ENCODE measurements at regions not wholly inside any gene's neighbourhood (a gene's known extent, or its start where the extent isn't known, plus 50 kb on each side); places are given as distances from the start of the nearest gene placed in this dataset.

DNA sequence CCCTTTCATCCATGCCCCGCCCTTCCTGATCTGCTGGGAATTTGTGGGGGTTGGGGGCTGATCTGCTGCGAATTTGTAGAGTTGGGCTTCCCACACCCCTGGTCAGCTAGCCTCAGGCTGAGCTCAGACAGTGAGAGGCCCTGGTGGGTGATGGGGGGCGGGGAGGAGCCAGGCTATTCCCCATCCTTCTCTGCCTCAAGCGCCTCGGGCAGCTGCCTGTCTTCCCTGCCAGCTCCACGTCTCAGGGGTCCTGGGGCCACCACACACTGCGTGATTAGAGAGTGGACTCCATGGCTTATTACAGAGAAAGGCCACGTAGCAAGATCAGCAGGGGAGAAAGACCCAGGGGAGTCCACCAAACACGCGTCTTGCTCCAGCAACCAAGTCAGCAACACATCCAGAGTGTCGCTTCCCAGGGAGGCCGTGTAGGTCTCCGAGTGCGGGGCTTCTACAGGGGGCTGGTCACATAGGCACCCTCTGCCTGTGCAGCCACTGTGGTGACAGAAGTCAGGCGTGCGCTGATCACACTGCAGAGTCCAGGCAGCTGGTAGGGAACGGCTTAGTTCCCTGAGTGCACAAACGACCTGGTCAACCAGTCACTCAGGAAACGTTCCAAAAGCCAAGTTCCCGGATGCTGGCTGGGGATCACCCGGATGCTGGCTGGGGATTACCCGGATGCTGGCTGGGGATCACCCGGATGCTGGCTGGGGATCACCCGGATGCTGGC lies 254.4 kb upstream of the SFSWAP start:
- TF ChIP-seq, protein P1, sequence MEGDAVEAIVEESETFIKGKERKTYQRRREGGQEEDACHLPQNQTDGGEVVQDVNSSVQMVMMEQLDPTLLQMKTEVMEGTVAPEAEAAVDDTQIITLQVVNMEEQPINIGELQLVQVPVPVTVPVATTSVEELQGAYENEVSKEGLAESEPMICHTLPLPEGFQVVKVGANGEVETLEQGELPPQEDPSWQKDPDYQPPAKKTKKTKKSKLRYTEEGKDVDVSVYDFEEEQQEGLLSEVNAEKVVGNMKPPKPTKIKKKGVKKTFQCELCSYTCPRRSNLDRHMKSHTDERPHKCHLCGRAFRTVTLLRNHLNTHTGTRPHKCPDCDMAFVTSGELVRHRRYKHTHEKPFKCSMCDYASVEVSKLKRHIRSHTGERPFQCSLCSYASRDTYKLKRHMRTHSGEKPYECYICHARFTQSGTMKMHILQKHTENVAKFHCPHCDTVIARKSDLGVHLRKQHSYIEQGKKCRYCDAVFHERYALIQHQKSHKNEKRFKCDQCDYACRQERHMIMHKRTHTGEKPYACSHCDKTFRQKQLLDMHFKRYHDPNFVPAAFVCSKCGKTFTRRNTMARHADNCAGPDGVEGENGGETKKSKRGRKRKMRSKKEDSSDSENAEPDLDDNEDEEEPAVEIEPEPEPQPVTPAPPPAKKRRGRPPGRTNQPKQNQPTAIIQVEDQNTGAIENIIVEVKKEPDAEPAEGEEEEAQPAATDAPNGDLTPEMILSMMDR (IDR thresholded peaks at IDR 0.05), result no peak
- TF ChIP-seq POLR2A (IDR thresholded peaks at IDR 0.05), result no peak
- no peaks in the 10 kb centered on the region for H3K9me3 ChIP-seq
- intact Hi-C loops (cut with DNase I), result no loop called here
- H3K4me3 ChIP-seq, result no peak overlapping the region
- no peak overlapping the region for H3K27ac ChIP-seq
- DNase-seq (no peak), ATAC-seq (no peak)
- no peaks in the 10 kb centered on the region for H3K4me1 ChIP-seq
- H3K36me3 ChIP-seq (replicated peaks in 1 of 2; ENCODE audit: insufficient read depth in 1 of 2, low read depth in 2 of 2), result no peaks in the 10 kb centered on the region
- WGBS, 2 donors, result 56% methylated on average over 12 to 23 of the region's 24 CpGs
- no peaks in the 10 kb centered on the region for H3K27me3 ChIP-seq

DNA sequence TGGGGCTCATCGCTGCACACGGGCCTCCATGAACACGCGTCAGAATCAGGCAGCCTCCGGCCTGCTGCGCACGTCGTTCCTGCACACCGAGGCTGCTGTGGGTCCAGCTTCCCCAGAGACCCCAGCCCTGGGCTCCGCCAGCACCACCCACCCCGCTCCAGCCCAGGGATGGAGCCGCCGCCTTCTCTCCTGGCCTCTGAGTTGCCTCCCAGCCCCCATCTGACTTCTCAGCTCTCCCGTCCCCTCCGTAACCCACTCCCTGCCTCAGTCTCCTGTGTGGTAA lies 253.9 kb upstream of the SFSWAP start:
- no peak for TF ChIP-seq POLR2A (IDR thresholded peaks at IDR 0.05)
- TF ChIP-seq, protein P1 (IDR thresholded peaks at IDR 0.05), result no peak
- Histone ChIP-seq H3K9me3 (no peaks in the 10 kb centered on the region), H3K4me1 (no peaks in the 10 kb centered on the region), H3K27me3 (no peaks in the 10 kb centered on the region), H3K27ac (no peak overlapping the region), H3K4me3 (no peak overlapping the region), H3K36me3 (replicated peaks in 1 of 2; ENCODE audit: insufficient read depth in 1 of 2, low read depth in 2 of 2) (no peaks in the 10 kb centered on the region)
- DNase-seq (no peak), ATAC-seq (no peak)
- WGBS, 2 donors, result 54 to 65% methylated on average over 8 of the region's 15 CpGs
- intact Hi-C loops (cut with DNase I), result no loop called here

DNA sequence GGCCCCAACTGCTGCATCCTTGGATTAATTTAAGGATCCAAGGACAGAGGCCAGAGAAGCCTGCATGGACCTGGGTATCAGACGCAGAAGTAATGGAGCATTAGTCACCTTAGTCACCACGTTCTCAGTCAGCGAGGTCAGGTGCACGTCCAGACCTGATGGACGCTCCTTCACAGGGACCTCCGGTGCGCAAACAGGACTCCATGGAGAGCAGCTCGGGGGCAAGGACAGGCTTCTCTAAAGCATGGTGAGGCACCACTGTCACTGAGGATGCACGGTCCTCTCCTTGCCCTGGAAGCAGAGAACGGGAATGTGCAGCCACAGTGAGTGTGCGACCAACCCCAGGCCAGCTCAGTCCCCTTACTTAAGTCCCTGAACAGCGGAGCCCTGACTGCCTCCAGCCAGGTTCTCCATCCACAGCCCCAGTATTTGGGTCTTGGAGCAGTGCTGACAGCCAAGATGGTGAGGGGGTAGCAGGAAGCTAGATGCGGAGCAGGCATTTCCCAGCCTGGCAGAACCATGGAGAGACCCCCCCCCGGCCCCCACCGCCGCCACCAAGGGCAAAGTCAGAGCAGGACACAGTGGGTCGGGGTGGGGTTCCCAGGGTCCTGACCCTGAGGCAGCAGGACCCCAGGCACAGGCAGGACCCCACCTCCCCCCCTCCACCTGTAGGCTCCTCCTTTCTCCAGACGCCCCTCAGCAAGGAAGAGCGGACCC lies 253.4 kb upstream of the SFSWAP start:
- H3K4me3 ChIP-seq, result no peak overlapping the region
- WGBS, 2 donors, result 49 to 56% methylated on average over 2 to 19 of the region's 19 CpGs
- no peak for ATAC-seq
- H3K4me1 ChIP-seq, result no peaks in the 10 kb centered on the region
- no peaks in the 10 kb centered on the region for H3K27me3 ChIP-seq
- H3K36me3 ChIP-seq (replicated peaks in 1 of 2; ENCODE audit: insufficient read depth in 1 of 2, low read depth in 2 of 2), result no peaks in the 10 kb centered on the region
- no peaks in the 10 kb centered on the region for H3K9me3 ChIP-seq
- intact Hi-C loops (cut with DNase I), result no loop called here
- no peak for DNase-seq
- no peak for TF ChIP-seq POLR2A (IDR thresholded peaks at IDR 0.05)
- TF ChIP-seq, protein P1 (IDR thresholded peaks at IDR 0.05), result no peak
- no peak overlapping the region for H3K27ac ChIP-seq

GRCh38 chr12:131458048-131458374 lies 252.9 kb upstream of the SFSWAP start:
- TF ChIP-seq, protein P1 (IDR thresholded peaks at IDR 0.05), result no peak
- no peak for TF ChIP-seq POLR2A (IDR thresholded peaks at IDR 0.05)
- 52 to 61% methylated on average over 9 of the region's 9 CpGs for WGBS, 2 donors
- Histone ChIP-seq H3K4me3 (no peak overlapping the region), H3K27me3 (no peaks in the 10 kb centered on the region), H3K4me1 (no peaks in the 10 kb centered on the region), H3K36me3 (replicated peaks in 1 of 2; ENCODE audit: insufficient read depth in 1 of 2, low read depth in 2 of 2) (no peaks in the 10 kb centered on the region), H3K27ac (no peak overlapping the region), H3K9me3 (no peaks in the 10 kb centered on the region)
- intact Hi-C loops (cut with DNase I), result no loop called here
- no peak for ATAC-seq
- DNase-seq, result no peak
